ENCODE measurements at regions not wholly inside any gene's neighbourhood (a gene's known extent, or its start where the extent isn't known, plus 50 kb on each side); places are given as distances from the start of the nearest gene placed in this dataset.

DNA sequence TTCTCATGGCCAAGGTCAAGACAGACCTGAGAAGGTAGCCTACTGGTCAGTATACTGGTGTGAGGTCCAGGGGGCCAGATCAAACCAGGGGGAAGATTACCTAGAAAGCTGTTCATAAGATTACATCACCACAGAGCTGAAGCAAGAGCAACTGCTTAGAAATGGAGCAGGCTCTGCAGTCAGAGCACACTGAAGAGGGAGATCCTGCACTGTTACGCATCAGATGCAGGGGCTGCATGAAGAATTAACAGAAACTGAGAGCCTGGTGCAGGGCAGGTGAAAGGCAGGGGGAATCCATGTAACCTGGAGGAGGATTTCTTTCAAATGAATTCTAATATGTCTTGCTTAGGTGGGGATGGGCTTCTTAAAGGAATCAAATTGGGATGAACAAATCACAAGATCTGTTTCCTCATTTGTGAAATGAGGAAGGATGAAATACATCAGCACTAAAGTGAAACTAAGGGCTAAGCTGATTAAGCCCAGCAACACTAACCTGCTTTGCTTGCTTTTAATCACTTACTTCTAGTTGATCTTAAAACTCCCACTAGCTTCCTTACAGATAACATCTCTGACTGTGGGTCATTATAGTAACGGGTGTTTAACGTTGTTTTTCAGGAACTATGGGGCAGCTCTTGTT lies 74.3 kb upstream of the ADAM23 start:
- TF ChIP-seq EZH2phosphoT487 (IDR thresholded peaks at IDR 0.05; ENCODE audit: unreplicated experiment): no peak
- no peak for TF ChIP-seq POLR2AphosphoS5 (IDR thresholded peaks at IDR 0.05; ENCODE audit: low read depth)
- TF ChIP-seq CTCF (conservative IDR thresholded peaks at IDR 0.05; ENCODE audit: low read depth in 2 of 2): no peak
- TF ChIP-seq, protein P1, sequence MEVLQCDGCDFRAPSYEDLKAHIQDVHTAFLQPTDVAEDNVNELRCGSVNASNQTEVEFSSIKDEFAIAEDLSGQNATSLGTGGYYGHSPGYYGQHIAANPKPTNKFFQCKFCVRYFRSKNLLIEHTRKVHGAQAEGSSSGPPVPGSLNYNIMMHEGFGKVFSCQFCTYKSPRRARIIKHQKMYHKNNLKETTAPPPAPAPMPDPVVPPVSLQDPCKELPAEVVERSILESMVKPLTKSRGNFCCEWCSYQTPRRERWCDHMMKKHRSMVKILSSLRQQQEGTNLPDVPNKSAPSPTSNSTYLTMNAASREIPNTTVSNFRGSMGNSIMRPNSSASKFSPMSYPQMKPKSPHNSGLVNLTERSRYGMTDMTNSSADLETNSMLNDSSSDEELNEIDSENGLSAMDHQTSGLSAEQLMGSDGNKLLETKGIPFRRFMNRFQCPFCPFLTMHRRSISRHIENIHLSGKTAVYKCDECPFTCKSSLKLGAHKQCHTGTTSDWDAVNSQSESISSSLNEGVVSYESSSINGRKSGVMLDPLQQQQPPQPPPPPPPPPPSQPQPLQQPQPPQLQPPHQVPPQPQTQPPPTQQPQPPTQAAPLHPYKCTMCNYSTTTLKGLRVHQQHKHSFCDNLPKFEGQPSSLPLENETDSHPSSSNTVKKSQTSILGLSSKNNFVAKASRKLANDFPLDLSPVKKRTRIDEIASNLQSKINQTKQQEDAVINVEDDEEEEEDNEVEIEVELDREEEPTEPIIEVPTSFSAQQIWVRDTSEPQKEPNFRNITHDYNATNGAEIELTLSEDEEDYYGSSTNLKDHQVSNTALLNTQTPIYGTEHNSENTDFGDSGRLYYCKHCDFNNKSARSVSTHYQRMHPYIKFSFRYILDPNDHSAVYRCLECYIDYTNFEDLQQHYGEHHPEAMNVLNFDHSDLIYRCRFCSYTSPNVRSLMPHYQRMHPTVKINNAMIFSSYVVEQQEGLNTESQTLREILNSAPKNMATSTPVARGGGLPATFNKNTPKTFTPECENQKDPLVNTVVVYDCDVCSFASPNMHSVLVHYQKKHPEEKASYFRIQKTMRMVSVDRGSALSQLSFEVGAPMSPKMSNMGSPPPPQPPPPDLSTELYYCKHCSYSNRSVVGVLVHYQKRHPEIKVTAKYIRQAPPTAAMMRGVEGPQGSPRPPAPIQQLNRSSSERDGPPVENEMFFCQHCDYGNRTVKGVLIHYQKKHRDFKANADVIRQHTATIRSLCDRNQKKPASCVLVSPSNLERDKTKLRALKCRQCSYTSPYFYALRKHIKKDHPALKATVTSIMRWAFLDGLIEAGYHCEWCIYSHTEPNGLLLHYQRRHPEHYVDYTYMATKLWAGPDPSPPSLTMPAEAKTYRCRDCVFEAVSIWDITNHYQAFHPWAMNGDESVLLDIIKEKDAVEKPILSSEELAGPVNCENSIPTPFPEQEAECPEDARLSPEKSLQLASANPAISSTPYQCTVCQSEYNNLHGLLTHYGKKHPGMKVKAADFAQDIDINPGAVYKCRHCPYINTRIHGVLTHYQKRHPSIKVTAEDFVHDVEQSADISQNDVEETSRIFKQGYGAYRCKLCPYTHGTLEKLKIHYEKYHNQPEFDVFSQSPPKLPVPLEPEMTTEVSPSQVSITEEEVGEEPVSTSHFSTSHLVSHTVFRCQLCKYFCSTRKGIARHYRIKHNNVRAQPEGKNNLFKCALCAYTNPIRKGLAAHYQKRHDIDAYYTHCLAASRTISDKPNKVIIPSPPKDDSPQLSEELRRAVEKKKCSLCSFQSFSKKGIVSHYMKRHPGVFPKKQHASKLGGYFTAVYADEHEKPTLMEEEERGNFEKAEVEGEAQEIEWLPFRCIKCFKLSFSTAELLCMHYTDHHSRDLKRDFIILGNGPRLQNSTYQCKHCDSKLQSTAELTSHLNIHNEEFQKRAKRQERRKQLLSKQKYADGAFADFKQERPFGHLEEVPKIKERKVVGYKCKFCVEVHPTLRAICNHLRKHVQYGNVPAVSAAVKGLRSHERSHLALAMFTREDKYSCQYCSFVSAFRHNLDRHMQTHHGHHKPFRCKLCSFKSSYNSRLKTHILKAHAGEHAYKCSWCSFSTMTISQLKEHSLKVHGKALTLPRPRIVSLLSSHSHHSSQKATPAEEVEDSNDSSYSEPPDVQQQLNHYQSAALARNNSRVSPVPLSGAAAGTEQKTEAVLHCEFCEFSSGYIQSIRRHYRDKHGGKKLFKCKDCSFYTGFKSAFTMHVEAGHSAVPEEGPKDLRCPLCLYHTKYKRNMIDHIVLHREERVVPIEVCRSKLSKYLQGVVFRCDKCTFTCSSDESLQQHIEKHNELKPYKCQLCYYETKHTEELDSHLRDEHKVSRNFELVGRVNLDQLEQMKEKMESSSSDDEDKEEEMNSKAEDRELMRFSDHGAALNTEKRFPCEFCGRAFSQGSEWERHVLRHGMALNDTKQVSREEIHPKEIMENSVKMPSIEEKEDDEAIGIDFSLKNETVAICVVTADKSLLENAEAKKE (CRISPR knock-in tag; IDR thresholded peaks at IDR 0.05): no peak
- no peak for TF ChIP-seq JUNB (IDR thresholded peaks at IDR 0.05; ENCODE audit: unreplicated experiment)
- TF ChIP-seq STAT1 (IDR thresholded peaks at IDR 0.05; ENCODE audit: unreplicated experiment): no peak
- no peak for TF ChIP-seq EZH2 (IDR thresholded peaks at IDR 0.05; ENCODE audit: low read depth, unreplicated experiment)
- TF ChIP-seq, protein P2, sequence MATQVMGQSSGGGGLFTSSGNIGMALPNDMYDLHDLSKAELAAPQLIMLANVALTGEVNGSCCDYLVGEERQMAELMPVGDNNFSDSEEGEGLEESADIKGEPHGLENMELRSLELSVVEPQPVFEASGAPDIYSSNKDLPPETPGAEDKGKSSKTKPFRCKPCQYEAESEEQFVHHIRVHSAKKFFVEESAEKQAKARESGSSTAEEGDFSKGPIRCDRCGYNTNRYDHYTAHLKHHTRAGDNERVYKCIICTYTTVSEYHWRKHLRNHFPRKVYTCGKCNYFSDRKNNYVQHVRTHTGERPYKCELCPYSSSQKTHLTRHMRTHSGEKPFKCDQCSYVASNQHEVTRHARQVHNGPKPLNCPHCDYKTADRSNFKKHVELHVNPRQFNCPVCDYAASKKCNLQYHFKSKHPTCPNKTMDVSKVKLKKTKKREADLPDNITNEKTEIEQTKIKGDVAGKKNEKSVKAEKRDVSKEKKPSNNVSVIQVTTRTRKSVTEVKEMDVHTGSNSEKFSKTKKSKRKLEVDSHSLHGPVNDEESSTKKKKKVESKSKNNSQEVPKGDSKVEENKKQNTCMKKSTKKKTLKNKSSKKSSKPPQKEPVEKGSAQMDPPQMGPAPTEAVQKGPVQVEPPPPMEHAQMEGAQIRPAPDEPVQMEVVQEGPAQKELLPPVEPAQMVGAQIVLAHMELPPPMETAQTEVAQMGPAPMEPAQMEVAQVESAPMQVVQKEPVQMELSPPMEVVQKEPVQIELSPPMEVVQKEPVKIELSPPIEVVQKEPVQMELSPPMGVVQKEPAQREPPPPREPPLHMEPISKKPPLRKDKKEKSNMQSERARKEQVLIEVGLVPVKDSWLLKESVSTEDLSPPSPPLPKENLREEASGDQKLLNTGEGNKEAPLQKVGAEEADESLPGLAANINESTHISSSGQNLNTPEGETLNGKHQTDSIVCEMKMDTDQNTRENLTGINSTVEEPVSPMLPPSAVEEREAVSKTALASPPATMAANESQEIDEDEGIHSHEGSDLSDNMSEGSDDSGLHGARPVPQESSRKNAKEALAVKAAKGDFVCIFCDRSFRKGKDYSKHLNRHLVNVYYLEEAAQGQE (IDR thresholded peaks at IDR 0.05; ENCODE audit: unreplicated experiment): no peak
- TF ChIP-seq ZNF331 (CRISPR knock-in tag; IDR thresholded peaks at IDR 0.05; ENCODE audit: low read depth): no peak
- no peak for TF ChIP-seq CREB1 (CRISPR knock-in tag; IDR thresholded peaks at IDR 0.05; ENCODE audit: low read depth)
- TF ChIP-seq NANOG (IDR thresholded peaks at IDR 0.05; ENCODE audit: borderline replicate concordance): no peak

Measured in GM23338 (cell line).